Omental fat pad (tissue), 3 donors: ENCODE measurements at regions not wholly inside any gene's neighbourhood (a gene's known extent, or its start where the extent isn't known, plus 50 kb on each side); places are given as distances from the start of the nearest gene placed in this dataset.
"Not testable (repeated sequence)": the region's sequence is repeated elsewhere in the genome, so short reads cannot be mapped to it uniquely, and the experiment has no call there.

Experiments
- ATAC-seq: fragments of 150-250 bp; one replicate; pipeline ENCODE4 v1.9.1; 2016; ENCODE audit warnings: mild to moderate bottlenecking, moderate library complexity; ENCODE audit not compliant: low FRiP score
- DNase-seq: peaks from one replicate; pipeline ENCODE4 v3.0.0-alpha.2; 2019; ENCODE audit warnings: low spot score
- TF ChIP-seq, protein P1 (sequence below), 3 donors: fragments of 450-650 bp; IDR thresholded peaks; one replicate each; pipeline ENCODE4 v1.5.1; 2016 to 2017; ENCODE audit warnings: antibody characterized with exemption in 3 of 3, mild to moderate bottlenecking in 3 of 3, moderate library complexity in 2 of 3

GRCh38 chr12:75807494-75807893, 224.1 kb downstream of the PHLDA1 start:
- no peak for ATAC-seq
- no peak for DNase-seq
- TF ChIP-seq, protein P1, sequence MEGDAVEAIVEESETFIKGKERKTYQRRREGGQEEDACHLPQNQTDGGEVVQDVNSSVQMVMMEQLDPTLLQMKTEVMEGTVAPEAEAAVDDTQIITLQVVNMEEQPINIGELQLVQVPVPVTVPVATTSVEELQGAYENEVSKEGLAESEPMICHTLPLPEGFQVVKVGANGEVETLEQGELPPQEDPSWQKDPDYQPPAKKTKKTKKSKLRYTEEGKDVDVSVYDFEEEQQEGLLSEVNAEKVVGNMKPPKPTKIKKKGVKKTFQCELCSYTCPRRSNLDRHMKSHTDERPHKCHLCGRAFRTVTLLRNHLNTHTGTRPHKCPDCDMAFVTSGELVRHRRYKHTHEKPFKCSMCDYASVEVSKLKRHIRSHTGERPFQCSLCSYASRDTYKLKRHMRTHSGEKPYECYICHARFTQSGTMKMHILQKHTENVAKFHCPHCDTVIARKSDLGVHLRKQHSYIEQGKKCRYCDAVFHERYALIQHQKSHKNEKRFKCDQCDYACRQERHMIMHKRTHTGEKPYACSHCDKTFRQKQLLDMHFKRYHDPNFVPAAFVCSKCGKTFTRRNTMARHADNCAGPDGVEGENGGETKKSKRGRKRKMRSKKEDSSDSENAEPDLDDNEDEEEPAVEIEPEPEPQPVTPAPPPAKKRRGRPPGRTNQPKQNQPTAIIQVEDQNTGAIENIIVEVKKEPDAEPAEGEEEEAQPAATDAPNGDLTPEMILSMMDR (IDR thresholded peaks at IDR 0.05): no peak

DNA sequence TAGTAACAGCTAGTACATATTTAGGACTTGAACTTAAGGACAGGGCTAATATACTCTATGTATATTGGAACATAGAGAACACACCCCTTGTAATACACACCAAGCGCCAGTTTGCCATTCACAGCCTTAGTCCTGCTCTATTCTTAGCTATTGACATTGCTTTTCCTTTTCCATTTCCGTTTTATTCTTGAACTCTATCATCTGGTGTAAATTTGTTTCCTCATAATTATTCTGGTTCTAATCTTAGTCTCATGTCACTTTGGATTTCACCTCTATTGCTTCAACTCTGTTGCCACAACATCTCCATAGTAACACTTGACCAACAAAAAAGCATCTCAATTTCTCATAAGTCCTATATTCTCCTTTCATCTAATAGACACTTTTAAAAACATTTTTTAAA, 225.7 kb downstream of the PHLDA1 start:
- ATAC-seq (no peak), DNase-seq (no peak)
- TF ChIP-seq, protein P1 (IDR thresholded peaks at IDR 0.05): no peak

DNA sequence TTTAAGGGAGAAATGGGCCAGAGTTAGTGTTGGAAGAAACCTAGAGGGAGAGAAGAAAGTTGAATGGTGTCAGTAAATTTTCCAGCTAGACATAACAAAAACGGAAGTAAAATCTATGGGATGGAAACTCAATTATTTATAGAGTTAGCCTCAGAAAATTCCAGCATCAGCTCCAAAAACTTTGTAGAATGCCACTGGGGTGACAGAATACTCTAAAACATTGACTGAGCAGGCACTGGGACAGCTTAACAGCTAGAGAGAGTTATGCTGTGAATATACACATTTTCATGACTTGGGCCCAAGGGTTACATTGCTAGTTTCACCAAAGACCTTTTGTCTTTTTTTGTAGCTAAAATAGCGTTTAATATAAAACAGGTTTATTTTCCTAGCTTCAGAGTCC, 226.3 kb downstream of the PHLDA1 start:
- TF ChIP-seq, protein P1 (IDR thresholded peaks at IDR 0.05): no peak
- no peak for ATAC-seq
- no peak for DNase-seq

DNA sequence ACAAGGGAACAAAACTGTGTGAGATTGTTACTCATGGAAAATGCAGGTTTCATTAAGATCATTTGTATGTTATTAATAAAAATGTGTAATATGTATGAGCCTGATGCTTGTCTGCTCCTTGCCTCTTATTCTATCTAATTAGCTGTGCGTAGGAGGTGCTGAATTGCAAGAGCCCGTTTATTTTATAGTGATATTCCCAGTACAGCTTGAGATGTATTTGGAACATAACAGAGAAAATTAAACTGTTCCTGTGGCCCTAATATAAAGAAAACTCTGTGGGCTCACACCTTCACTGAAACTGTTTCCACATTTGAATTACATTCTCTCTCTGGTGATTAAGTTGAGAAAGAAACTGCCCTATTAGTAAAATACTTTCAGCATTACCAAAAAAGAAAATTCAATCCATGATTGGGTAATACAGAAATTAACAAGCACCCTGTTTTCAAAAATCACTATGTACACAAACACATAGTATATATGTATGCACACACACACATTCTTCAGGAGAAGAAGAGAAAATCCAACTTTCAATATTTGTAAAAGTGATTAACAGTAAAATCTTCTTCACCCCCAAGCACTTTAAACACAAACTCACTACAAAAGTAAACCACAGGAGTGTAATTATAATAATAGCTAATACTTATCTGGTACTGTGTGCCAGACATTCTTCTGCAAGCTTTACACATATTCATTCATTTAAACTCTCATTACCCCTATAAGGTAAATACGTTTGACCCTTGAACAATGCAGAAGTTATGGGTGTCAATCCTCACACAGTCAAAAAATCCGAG, 233.2 kb downstream of the PHLDA1 start:
- TF ChIP-seq, protein P1 (IDR thresholded peaks at IDR 0.05): no peak
- no peak for DNase-seq
- no peak for ATAC-seq

- DNase-seq (no peak), ATAC-seq (no peak)
- TF ChIP-seq, protein P1 (IDR thresholded peaks at IDR 0.05): no peak
Observed at GRCh38 chr12:75795125-75795524, 236.5 kb downstream of the PHLDA1 start.

DNA sequence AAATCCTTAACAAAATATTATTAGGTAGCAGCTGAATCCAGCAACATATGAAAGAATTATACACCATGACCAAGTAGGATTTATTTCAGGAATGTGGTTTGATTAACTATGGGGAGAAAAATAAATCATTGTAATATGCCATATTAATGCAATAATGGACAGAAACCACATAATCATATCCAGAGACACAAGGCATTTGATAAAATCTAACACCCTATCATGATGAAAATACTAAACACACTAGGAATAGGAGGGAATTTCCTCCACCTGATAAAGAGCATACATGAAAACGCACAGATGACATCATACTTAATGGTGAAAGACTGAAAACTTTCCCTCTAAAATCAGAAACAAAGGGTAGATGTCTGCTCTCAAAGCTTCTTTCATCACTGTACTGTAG, 238.9 kb downstream of the PHLDA1 start:
- no peak for ATAC-seq
- no peak for DNase-seq
- TF ChIP-seq, protein P1 (IDR thresholded peaks at IDR 0.05): no peak

DNA sequence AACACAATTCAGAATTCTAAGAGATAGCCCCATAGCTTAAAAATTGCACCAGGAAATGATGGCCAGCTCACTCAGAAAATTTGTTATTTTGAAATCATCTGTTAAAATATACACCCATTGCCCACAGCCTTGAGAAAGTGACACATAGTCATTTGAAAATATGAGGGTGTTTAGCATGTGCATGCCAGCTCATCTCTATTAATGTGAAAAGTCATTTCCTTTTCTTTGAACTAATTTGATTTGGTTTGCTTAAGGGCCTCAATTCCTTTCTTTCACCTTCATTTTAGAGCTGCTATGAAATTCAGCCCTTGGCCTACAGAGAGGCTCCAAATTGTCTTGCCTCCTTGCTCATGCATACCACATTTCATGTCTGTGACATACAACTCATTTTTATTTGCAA, 241.4 kb downstream of the PHLDA1 start:
- DNase-seq: no peak
- no peak for ATAC-seq
- TF ChIP-seq, protein P1 (IDR thresholded peaks at IDR 0.05): no peak

DNA sequence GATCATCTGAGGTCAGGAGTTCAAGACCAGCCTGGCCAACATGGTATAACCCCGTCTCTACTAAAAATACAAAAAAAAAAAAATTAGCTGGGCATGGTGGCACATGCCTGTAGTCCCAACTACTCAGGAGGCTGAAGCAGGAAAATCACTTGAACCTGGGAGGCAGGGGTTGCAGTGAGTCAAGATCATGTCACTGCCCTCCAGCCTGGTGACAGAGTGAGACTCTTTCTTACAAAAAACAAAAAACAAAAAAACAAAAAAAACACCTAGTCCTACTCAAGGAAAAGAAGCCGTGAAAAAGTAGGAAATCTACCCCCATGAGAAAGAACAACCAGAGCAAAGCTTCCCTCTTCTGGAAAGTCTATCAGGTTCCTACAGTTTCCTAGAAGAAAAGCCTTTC, 244.4 kb downstream of the PHLDA1 start:
- ATAC-seq, DNase-seq: not testable (repeated sequence)
